Loucy (cell line): ENCODE measurements at regions not wholly inside any gene's neighbourhood (a gene's known extent, or its start where the extent isn't known, plus 50 kb on each side); places are given as distances from the start of the nearest gene placed in this dataset.
"Not testable (repeated sequence)": the region's sequence is repeated elsewhere in the genome, so short reads cannot be mapped to it uniquely, and the experiment has no call there.

ENCODE experiments used
- EZH2phosphoT487 ChIP-seq: fragments of 200-600 bp; IDR thresholded peaks from 2 replicates; pipeline ENCODE4 v1.6.1; 2018; ENCODE audit warnings: antibody characterized with exemption, mild to moderate bottlenecking, moderate library complexity, borderline replicate concordance
- TF ChIP-seq, protein P1 (sequence below): fragments of 200-600 bp; sonication (generic); conservative IDR thresholded peaks from 2 replicates; pipeline ENCODE4 v1.5.1; 2014; ENCODE audit warnings: mild to moderate bottlenecking, antibody characterized with exemption, low read length

DNA sequence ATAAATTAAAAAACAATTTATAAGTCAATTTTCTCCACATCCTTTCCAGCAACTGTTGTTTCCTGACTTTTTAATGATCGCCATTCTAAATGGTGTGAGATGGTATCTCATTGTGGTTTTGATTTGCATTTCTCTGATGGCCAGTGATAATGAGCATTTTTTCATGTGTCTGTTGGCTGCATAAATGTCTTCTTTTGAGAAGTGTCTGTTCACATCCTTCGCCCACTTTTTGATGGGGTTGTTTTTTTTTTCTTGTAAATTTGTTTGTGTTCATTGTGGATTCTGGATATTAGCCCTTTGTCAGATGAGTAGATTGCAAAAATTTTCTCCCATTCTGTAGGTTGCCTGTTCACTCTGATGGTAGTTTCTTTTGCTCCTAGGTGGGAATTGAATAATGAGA is 539.4 kb downstream of the ADCYAP1 start:
- TF ChIP-seq, protein P1, sequence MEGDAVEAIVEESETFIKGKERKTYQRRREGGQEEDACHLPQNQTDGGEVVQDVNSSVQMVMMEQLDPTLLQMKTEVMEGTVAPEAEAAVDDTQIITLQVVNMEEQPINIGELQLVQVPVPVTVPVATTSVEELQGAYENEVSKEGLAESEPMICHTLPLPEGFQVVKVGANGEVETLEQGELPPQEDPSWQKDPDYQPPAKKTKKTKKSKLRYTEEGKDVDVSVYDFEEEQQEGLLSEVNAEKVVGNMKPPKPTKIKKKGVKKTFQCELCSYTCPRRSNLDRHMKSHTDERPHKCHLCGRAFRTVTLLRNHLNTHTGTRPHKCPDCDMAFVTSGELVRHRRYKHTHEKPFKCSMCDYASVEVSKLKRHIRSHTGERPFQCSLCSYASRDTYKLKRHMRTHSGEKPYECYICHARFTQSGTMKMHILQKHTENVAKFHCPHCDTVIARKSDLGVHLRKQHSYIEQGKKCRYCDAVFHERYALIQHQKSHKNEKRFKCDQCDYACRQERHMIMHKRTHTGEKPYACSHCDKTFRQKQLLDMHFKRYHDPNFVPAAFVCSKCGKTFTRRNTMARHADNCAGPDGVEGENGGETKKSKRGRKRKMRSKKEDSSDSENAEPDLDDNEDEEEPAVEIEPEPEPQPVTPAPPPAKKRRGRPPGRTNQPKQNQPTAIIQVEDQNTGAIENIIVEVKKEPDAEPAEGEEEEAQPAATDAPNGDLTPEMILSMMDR = not testable (repeated sequence)
- TF ChIP-seq EZH2phosphoT487 = not testable (repeated sequence)
